ENCODE measurements at regions not wholly inside any gene's neighbourhood (a gene's known extent, or its start where the extent isn't known, plus 50 kb on each side); places are given as distances from the start of the nearest gene placed in this dataset.
"Not testable (repeated sequence)": the region's sequence is repeated elsewhere in the genome, so short reads cannot be mapped to it uniquely, and the experiment has no call there.

- POLR2A ChIA-PET = no interaction called here
- DNase-seq (ENCODE audit: extremely low spot score) = no peak
- CTCF ChIA-PET = no interaction called here
- no peak for TF ChIP-seq CTCF (IDR thresholded peaks at IDR 0.05; ENCODE audit: control extremely low read depth, extremely low read depth, low read depth, missing control alignments)
Observed at GRCh38 chr7:49487830-49488140, 285.7 kb upstream of the VWC2 start.

- no peak for TF ChIP-seq CTCF (IDR thresholded peaks at IDR 0.05; ENCODE audit: control extremely low read depth, extremely low read depth, low read depth, missing control alignments)
- ChIA-PET CTCF (no interaction called here), POLR2A (no interaction called here)
- DNase-seq (ENCODE audit: extremely low spot score) = no peak
Observed at GRCh38 chr7:49488573-49488972, 284.9 kb upstream of the VWC2 start.

- TF ChIP-seq CTCF (IDR thresholded peaks at IDR 0.05; ENCODE audit: control extremely low read depth, extremely low read depth, low read depth, missing control alignments) = no peak
- POLR2A ChIA-PET = no interaction called here
- CTCF ChIA-PET = no interaction called here
- DNase-seq (ENCODE audit: extremely low spot score) = no peak
Observed at GRCh38 chr7:49497471-49497870, 276.0 kb upstream of the VWC2 start.

GRCh38 chr7:49500741-49501140 is 272.7 kb upstream of the VWC2 start:
- POLR2A ChIA-PET = no interaction called here
- no peak for DNase-seq (ENCODE audit: extremely low spot score)
- CTCF ChIA-PET = interaction anchor here (1.7 kb wide), 1 partner anchor 15 kb away, joined by 5 read pairs; no protein-coding TSS in a partner anchor
- no peak for TF ChIP-seq CTCF (IDR thresholded peaks at IDR 0.05; ENCODE audit: control extremely low read depth, extremely low read depth, low read depth, missing control alignments)

GRCh38 chr7:49507206-49507605 is 266.2 kb upstream of the VWC2 start:
- CTCF ChIA-PET; DNase-seq (ENCODE audit: extremely low spot score); POLR2A ChIA-PET: not testable (repeated sequence)

GRCh38 chr7:49513911-49514310 is 259.5 kb upstream of the VWC2 start:
- no peak for DNase-seq (ENCODE audit: extremely low spot score)
- CTCF ChIA-PET = no interaction called here
- POLR2A ChIA-PET = no interaction called here
- no peak for TF ChIP-seq CTCF (IDR thresholded peaks at IDR 0.05; ENCODE audit: control extremely low read depth, extremely low read depth, low read depth, missing control alignments)

- TF ChIP-seq CTCF (IDR thresholded peaks at IDR 0.05; ENCODE audit: control extremely low read depth, extremely low read depth, low read depth, missing control alignments) = no peak
- POLR2A ChIA-PET = no interaction called here
- no peak for DNase-seq (ENCODE audit: extremely low spot score)
- CTCF ChIA-PET = no interaction called here
Observed at GRCh38 chr7:49520951-49521350, 252.5 kb upstream of the VWC2 start.
